DOHH2 (cell line): ENCODE measurements at regions not wholly inside any gene's neighbourhood (a gene's known extent, or its start where the extent isn't known, plus 50 kb on each side); places are given as distances from the start of the nearest gene placed in this dataset.

Experiments used
- EZH2phosphoT487 ChIP-seq: fragments of 200-600 bp; sonication (generic); IDR thresholded peaks from 2 replicates; pipeline ENCODE4 v1.6.1; 2017; ENCODE audit warnings: borderline replicate concordance, mild to moderate bottlenecking, antibody characterized with exemption, low read length, moderate library complexity, mixed read lengths
- TF ChIP-seq, protein P1 (sequence below): fragments of 200-600 bp; sonication (generic); IDR thresholded peaks from one replicate; pipeline ENCODE4 v1.5.1; 2014; ENCODE audit warnings: antibody characterized with exemption, mild to moderate bottlenecking, low read depth, low read length; ENCODE audit not compliant: poor library complexity, severe bottlenecking

- TF ChIP-seq, protein P1, sequence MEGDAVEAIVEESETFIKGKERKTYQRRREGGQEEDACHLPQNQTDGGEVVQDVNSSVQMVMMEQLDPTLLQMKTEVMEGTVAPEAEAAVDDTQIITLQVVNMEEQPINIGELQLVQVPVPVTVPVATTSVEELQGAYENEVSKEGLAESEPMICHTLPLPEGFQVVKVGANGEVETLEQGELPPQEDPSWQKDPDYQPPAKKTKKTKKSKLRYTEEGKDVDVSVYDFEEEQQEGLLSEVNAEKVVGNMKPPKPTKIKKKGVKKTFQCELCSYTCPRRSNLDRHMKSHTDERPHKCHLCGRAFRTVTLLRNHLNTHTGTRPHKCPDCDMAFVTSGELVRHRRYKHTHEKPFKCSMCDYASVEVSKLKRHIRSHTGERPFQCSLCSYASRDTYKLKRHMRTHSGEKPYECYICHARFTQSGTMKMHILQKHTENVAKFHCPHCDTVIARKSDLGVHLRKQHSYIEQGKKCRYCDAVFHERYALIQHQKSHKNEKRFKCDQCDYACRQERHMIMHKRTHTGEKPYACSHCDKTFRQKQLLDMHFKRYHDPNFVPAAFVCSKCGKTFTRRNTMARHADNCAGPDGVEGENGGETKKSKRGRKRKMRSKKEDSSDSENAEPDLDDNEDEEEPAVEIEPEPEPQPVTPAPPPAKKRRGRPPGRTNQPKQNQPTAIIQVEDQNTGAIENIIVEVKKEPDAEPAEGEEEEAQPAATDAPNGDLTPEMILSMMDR = no peak
- no peak for TF ChIP-seq EZH2phosphoT487
Observed at GRCh38 chr12:30135776-30136175, 352.0 kb upstream of the TMTC1 start.
